Endothelial cell of umbilical vein (primary cell): ENCODE measurements at regions not wholly inside any gene's neighbourhood (a gene's known extent, or its start where the extent isn't known, plus 50 kb on each side); places are given as distances from the start of the nearest gene placed in this dataset.

Experiments used
- CTCF ChIP-seq, 2 donors: IDR thresholded peaks; 1 replicate in 1 of 2; 2 replicates in 1 of 2; pipeline ENCODE4 v1.5.1; 2011; ENCODE audit warnings: low read length in 2 of 2, mild to moderate bottlenecking in 2 of 2, moderate library complexity in 2 of 2, control low read depth in 1 of 2, inconsistent platforms in 1 of 2, low read depth in 1 of 2; ENCODE audit not compliant: insufficient read depth in 1 of 2; ENCODE audit errors: extremely low read depth in 1 of 2
- POLR2AphosphoS5 ChIP-seq: IDR thresholded peaks from 2 replicates; pipeline ENCODE4 v1.6.1; 2012; ENCODE audit warnings: low read depth, mild to moderate bottlenecking, control low read depth, low read length, moderate library complexity; ENCODE audit not compliant: insufficient read depth
- TF ChIP-seq, protein P1 (sequence below): IDR thresholded peaks from 2 replicates; pipeline ENCODE4 v1.6.1; 2011; ENCODE audit not compliant: insufficient read depth, insufficient read length

- TF ChIP-seq POLR2AphosphoS5, result no peak
- no peak for TF ChIP-seq CTCF (IDR thresholded peaks at IDR 0.05; ENCODE audit: extremely low read depth in 1 of 2, insufficient read depth in 1 of 2, low read depth in 1 of 2, low read length in 2 of 2)
- TF ChIP-seq, protein P1, sequence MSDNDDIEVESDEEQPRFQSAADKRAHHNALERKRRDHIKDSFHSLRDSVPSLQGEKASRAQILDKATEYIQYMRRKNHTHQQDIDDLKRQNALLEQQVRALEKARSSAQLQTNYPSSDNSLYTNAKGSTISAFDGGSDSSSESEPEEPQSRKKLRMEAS, result no peak
These were observed 1244.8 kb downstream of the EPHA7 start for GRCh38 chr6:92174398-92175073.
